IMR-90 (cell line): ENCODE measurements at regions not wholly inside any gene's neighbourhood (a gene's known extent, or its start where the extent isn't known, plus 50 kb on each side); places are given as distances from the start of the nearest gene placed in this dataset.

Source experiments
- ATAC-seq: fragments of 200-7000 bp; cut with Tn5 transposase; 2 replicates; pipeline ENCODE4 v1.9.1; 2020; ENCODE audit warnings: low read depth, mild to moderate bottlenecking, moderate library complexity
- BruUV-seq: library from RNA; stranded (reverse); fragments of 400-500 nt; replicated peaks from 2 replicates; lab custom pipeline; 2021; lab: Mats Ljungman, UMichigan
- CTCF ChIA-PET: fragments of 300-600 bp; formaldehyde crosslinking; extraction: SDS; loops from one replicate; lab custom pipeline; 2021; ENCODE audit warnings: antibody characterized with exemption; lab: Yijun Ruan, JAX
- POLR2A ChIA-PET: fragments of 300-600 bp; sonication (Branson Sonifier 250); formaldehyde crosslinking; loops from one replicate; lab custom pipeline; 2022; ENCODE audit warnings: antibody characterized with exemption; ENCODE audit not compliant: unreplicated experiment; lab: Charles Lee
- DNase-seq: peaks from one replicate; pipeline ENCODE4 v3.0.0; 2013
- H2AFZ ChIP-seq: replicated peaks from 2 replicates; pipeline ENCODE3; 2013; ENCODE audit warnings: low read length, mild to moderate bottlenecking; ENCODE audit not compliant: poor library complexity
- H2AK5ac ChIP-seq: 2 replicates; pipeline ENCODE4 v1.6.1; 2013; ENCODE audit warnings: low read depth, low read length, inconsistent platforms
- H2AK9ac ChIP-seq: replicated peaks from 2 replicates; pipeline ENCODE3; 2013; ENCODE audit warnings: mild to moderate bottlenecking, low read depth, low read length, moderate library complexity; ENCODE audit not compliant: poor library complexity
- H2BK120ac ChIP-seq: 2 replicates; pipeline ENCODE4 v1.6.1; 2013; ENCODE audit warnings: low read depth, low read length, inconsistent platforms
- H2BK15ac ChIP-seq: 3 replicates; pipeline ENCODE4 v1.6.1; 2013; ENCODE audit warnings: low read depth, low read length, inconsistent platforms
- H2BK20ac ChIP-seq: 2 replicates; pipeline ENCODE4 v1.6.1; 2013; ENCODE audit warnings: low read depth, mild to moderate bottlenecking, inconsistent platforms, low read length, moderate library complexity
- H2BK5ac ChIP-seq: 2 replicates; pipeline ENCODE4 v1.6.1; 2013; ENCODE audit warnings: mild to moderate bottlenecking, low read depth, low read length, inconsistent platforms; ENCODE audit not compliant: poor library complexity, severe bottlenecking
- H3K14ac ChIP-seq: replicated peaks from 2 replicates; pipeline ENCODE4 v1.6.1; 2013; ENCODE audit warnings: low read depth, low read length, inconsistent platforms
- H3K18ac ChIP-seq: 2 replicates; pipeline ENCODE4 v1.6.1; 2013; ENCODE audit warnings: low read depth, low read length, control low read depth
- H3K23ac ChIP-seq: 2 replicates; pipeline ENCODE4 v1.6.1; 2013; ENCODE audit warnings: low read depth, low read length, inconsistent platforms
- H3K27ac ChIP-seq: 2 replicates; pipeline ENCODE4 v1.5.1; 2013; ENCODE audit warnings: mild to moderate bottlenecking, control low read depth, low read length; ENCODE audit not compliant: insufficient read depth
- H3K27me3 ChIP-seq: 2 replicates; pipeline ENCODE4 v1.6.1; 2013; ENCODE audit warnings: low read length; ENCODE audit not compliant: control insufficient read depth, insufficient read depth
- H3K36me3 ChIP-seq: 2 replicates; pipeline ENCODE4 v1.6.1; 2013; ENCODE audit warnings: low read length, mixed read lengths; ENCODE audit not compliant: control insufficient read depth, insufficient read depth
- H3K4ac ChIP-seq: 2 replicates; pipeline ENCODE4 v1.6.1; 2013; ENCODE audit warnings: low read depth, low read length, inconsistent platforms
- H3K4me1 ChIP-seq: 2 replicates; pipeline ENCODE4 v1.6.1; 2013; ENCODE audit warnings: low read length, mixed read lengths; ENCODE audit not compliant: control insufficient read depth, insufficient read depth
- H3K4me2 ChIP-seq: 2 replicates; pipeline ENCODE4 v1.6.1; 2013; ENCODE audit warnings: low read depth, mild to moderate bottlenecking, control low read depth, low read length, moderate library complexity
- H3K4me3 ChIP-seq: 2 replicates; pipeline ENCODE4 v1.5.1; 2013; ENCODE audit warnings: low read depth, mild to moderate bottlenecking, control low read depth, low read length, moderate library complexity; ENCODE audit not compliant: insufficient read depth
- H3K56ac ChIP-seq: 2 replicates; pipeline ENCODE4 v1.6.1; 2013; ENCODE audit warnings: low read length, inconsistent platforms; ENCODE audit not compliant: insufficient read depth; ENCODE audit errors: extremely low read depth
- H3K79me1 ChIP-seq, 2 experiments: 2 replicates each; pipeline ENCODE4 v1.6.1; 2013; ENCODE audit warnings: low read length in 2 of 2, inconsistent platforms in 1 of 2, low read depth in 1 of 2
- H3K9ac ChIP-seq: 2 replicates; pipeline ENCODE4 v1.6.1; 2013; ENCODE audit warnings: low read depth, low read length, control low read depth
- H3K9me1 ChIP-seq: 2 replicates; pipeline ENCODE4 v1.6.1; 2013; ENCODE audit warnings: low read length, inconsistent platforms; ENCODE audit not compliant: insufficient read depth
- H3K9me3 ChIP-seq: 2 replicates; pipeline ENCODE4 v1.6.1; 2013; ENCODE audit warnings: low read length; ENCODE audit not compliant: control insufficient read depth, insufficient read depth
- H4K20me1 ChIP-seq: 2 replicates; pipeline ENCODE4 v1.6.1; 2013; ENCODE audit warnings: low read length, inconsistent platforms; ENCODE audit not compliant: insufficient read depth
- H4K5ac ChIP-seq: 2 replicates; pipeline ENCODE4 v1.6.1; 2013; ENCODE audit warnings: mild to moderate bottlenecking, low read depth, low read length, control low read depth
- H4K8ac ChIP-seq, 2 experiments: 2 replicates each; pipeline ENCODE4 v1.6.1; 2013; ENCODE audit warnings: low read depth in 2 of 2, low read length in 2 of 2, control low read depth in 1 of 2, inconsistent platforms in 1 of 2
- H4K91ac ChIP-seq: 2 replicates; pipeline ENCODE4 v1.6.1; 2013; ENCODE audit warnings: low read depth, low read length, inconsistent platforms; ENCODE audit not compliant: insufficient read depth
- BHLHE40 ChIP-seq: fragments of 150-350 bp; IDR thresholded peaks from 2 replicates; pipeline ENCODE4 v1.6.1; 2016; ENCODE audit warnings: mild to moderate bottlenecking, low read depth, low read length
- CEBPB ChIP-seq: IDR thresholded peaks from 2 replicates; pipeline ENCODE4 v1.6.1; 2012; ENCODE audit warnings: low read depth, low read length, improper control_type of control experiment
- CHD1 ChIP-seq: IDR thresholded peaks from 2 replicates; pipeline ENCODE4 v1.6.1; 2012; ENCODE audit warnings: low read depth, low read length, improper control_type of control experiment
- FOS ChIP-seq: fragments of 150-350 bp; IDR thresholded peaks from 2 replicates; pipeline ENCODE4 v1.6.1; 2016; ENCODE audit warnings: low read depth, low read length
- MAFK ChIP-seq: IDR thresholded peaks from 2 replicates; pipeline ENCODE4 v1.6.1; 2012; ENCODE audit warnings: low read depth, low read length, improper control_type of control experiment
- NFE2L2 ChIP-seq: fragments of 150-350 bp; IDR thresholded peaks from 2 replicates; pipeline ENCODE4 v1.6.1; 2016; ENCODE audit warnings: low read depth, mild to moderate bottlenecking, low read length
- RAD21 ChIP-seq: IDR thresholded peaks from 2 replicates; pipeline ENCODE4 v1.6.1; 2012; ENCODE audit warnings: low read length, improper control_type of control experiment
- RFX5 ChIP-seq: IDR thresholded peaks from 2 replicates; pipeline ENCODE4 v1.8.0; 2012; ENCODE audit warnings: low read depth, mild to moderate bottlenecking, low read length, moderate library complexity
- SMC3 ChIP-seq: fragments of 150-350 bp; IDR thresholded peaks from 2 replicates; pipeline ENCODE4 v1.6.1; 2016; ENCODE audit warnings: low read depth, mild to moderate bottlenecking, antibody characterized with exemption, low read length, moderate library complexity
- WGBS, 2 experiments: methylation state at CpG; one replicate each; pipeline versions ENCODE4 v1.1.5 to v1.1.7; 2013; ENCODE audit warnings: missing lambda C conversion rate in 2 of 2; ENCODE audit not compliant: insufficient read length in 1 of 2; ENCODE audit errors: extremely low coverage in 2 of 2; 5-methylcytosine and 5-hydroxymethylcytosine counted together
- dilution Hi-C: fragments of 300-500 bp; cut with HindIII; formaldehyde crosslinking; loops from one replicate; pipeline ENCODE4 v1.14.3; 2018; ENCODE audit warnings: low sequenced_read_pairs; ENCODE audit not compliant: unreplicated experiment
- in situ Hi-C: fragments of 300-500 bp; cut with MboI; formaldehyde crosslinking; loops from 3 replicates; pipeline ENCODE4 v1.14.3; 2019; ENCODE audit warnings: low sequenced_read_pairs, inconsistent platforms, mixed read lengths
- intact Hi-C: fragments of 100-400 bp; cut with micrococcal nuclease; formaldehyde crosslinking; loops from 2 replicates; pipeline ENCODE4 v1.10.0; 2022

DNA sequence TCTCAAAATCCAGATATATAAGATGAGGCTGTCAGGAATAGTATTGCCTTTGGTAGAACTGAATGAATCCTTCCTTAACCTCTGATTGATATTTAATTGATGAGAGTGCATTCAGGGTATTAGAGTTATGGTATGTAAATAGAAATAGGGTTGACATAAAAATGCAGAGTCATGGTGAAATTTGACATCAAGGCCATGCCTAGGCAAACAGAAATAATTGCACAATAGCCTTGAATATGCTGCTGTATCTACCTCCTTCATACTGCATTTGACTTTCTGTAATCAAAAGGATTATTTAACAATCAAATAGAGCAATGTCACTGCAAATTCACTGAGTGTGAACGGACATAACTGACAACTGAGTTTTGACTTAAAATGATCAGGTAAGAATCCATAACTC, 1316.3 kb downstream of the STIM2 start:
- Histone ChIP-seq H4K5ac (no peak overlapping the region), H4K91ac (no peak overlapping the region), H3K9me3 (no peaks in the 10 kb centered on the region), H3K79me1 (no peaks in the 10 kb centered on the region), H2AK9ac (no peak overlapping the region), H4K20me1 (no peaks in the 10 kb centered on the region), H2BK15ac (no peak overlapping the region), H3K9ac (no peak overlapping the region), H2BK5ac (no peak overlapping the region), H2BK20ac (no peak overlapping the region), H3K9me1 (no peaks in the 10 kb centered on the region), H3K27ac (no peak overlapping the region), H4K8ac (no peak overlapping the region), H3K14ac (no peak overlapping the region), H2BK120ac (no peak overlapping the region), H3K4me1 (no peaks in the 10 kb centered on the region), H3K4ac (no peak overlapping the region), H3K56ac (no peak overlapping the region), H3K4me3 (no peak overlapping the region), H3K27me3 (no peaks in the 10 kb centered on the region), H2AFZ (no peak overlapping the region), H3K4me2 (no peak overlapping the region), H2AK5ac (no peak overlapping the region), H3K18ac (no peak overlapping the region), H3K23ac (no peak overlapping the region), H3K36me3 (no peaks in the 10 kb centered on the region)
- DNase-seq (no peak), ATAC-seq (no peak)
- dilution Hi-C loops (no loop called here), intact Hi-C loops (no loop called here), in situ Hi-C loops (no loop called here)
- no peak for TF ChIP-seq RFX5
- no peak for TF ChIP-seq SMC3
- no peak for TF ChIP-seq FOS
- TF ChIP-seq CEBPB, result peak; percentile 68
- TF ChIP-seq RAD21, result no peak
- TF ChIP-seq CHD1, result no peak
- no peak for TF ChIP-seq MAFK
- peak; percentile 63 for TF ChIP-seq NFE2L2
- TF ChIP-seq BHLHE40, result no peak
- CTCF ChIA-PET, result no interaction called here
- no CpG with 5 or more reads among the region's 1 CpG for WGBS, 2 experiments
- POLR2A ChIA-PET, result no interaction called here
- no TSS peak for BruUV-seq
